Suprapubic skin (tissue), 4 donors: ENCODE measurements at regions not wholly inside any gene's neighbourhood (a gene's known extent, or its start where the extent isn't known, plus 50 kb on each side); places are given as distances from the start of the nearest gene placed in this dataset.

Experiments used
- DNase-seq, 2 donors: peaks; one replicate each; pipeline ENCODE4 v3.0.0-alpha.2; 2019; ENCODE audit warnings: low spot score in 2 of 2
- H3K27ac ChIP-seq: fragments of 200-600 bp; sonication (generic); one replicate; pipeline ENCODE4 v1.5.1; 2019
- H3K27me3 ChIP-seq: fragments of 200-600 bp; sonication (generic); one replicate; pipeline ENCODE4 v1.5.1; 2019
- H3K36me3 ChIP-seq: fragments of 200-600 bp; sonication (generic); one replicate; pipeline ENCODE4 v1.5.1; 2019
- H3K4me1 ChIP-seq: fragments of 200-600 bp; sonication (generic); one replicate; pipeline ENCODE4 v1.5.1; 2019
- H3K4me3 ChIP-seq: fragments of 200-600 bp; sonication (generic); one replicate; pipeline ENCODE4 v1.5.1; 2019; ENCODE audit warnings: mild to moderate bottlenecking
- H3K9me3 ChIP-seq: fragments of 200-600 bp; sonication (generic); one replicate; pipeline ENCODE4 v1.5.1; 2019
- EP300 ChIP-seq: sonication (generic); formaldehyde crosslinking; IDR thresholded peaks from one replicate; pipeline ENCODE4 v1.6.1; 2017; ENCODE audit warnings: antibody characterized with exemption
- POLR2A ChIP-seq, 2 donors: fragments of 450-650 bp; IDR thresholded peaks; one replicate each; pipeline ENCODE4 v1.6.1; 2017; ENCODE audit warnings: antibody characterized with exemption in 2 of 2, mild to moderate bottlenecking in 2 of 2, moderate library complexity in 2 of 2
- POLR2AphosphoS5 ChIP-seq, 3 donors: sonication (generic); formaldehyde crosslinking; IDR thresholded peaks; one replicate each; pipeline ENCODE4 v1.6.1; 2017; ENCODE audit warnings: antibody characterized with exemption in 3 of 3
- WGBS: methylation state at CpG from one replicate; pipeline ENCODE4 v1.1.5; 2018; 5-methylcytosine and 5-hydroxymethylcytosine counted together
- TF ChIP-seq, protein P1 (sequence below), 2 donors: fragments of 200-600 bp in 1 of 2; fragments of 450-650 bp in 1 of 2; sonication (generic) in 1 of 2; IDR thresholded peaks; one replicate each; pipeline ENCODE4 v1.5.1; 2016 to 2019; ENCODE audit warnings: antibody characterized with exemption in 2 of 2, mild to moderate bottlenecking in 1 of 2, moderate library complexity in 1 of 2

- no peaks in the 10 kb centered on the region for H3K27me3 ChIP-seq
- H3K4me3 ChIP-seq: no peak overlapping the region
- DNase-seq: no peak
- no peak overlapping the region for H3K27ac ChIP-seq
- no peak for TF ChIP-seq EP300
- TF ChIP-seq, protein P1, sequence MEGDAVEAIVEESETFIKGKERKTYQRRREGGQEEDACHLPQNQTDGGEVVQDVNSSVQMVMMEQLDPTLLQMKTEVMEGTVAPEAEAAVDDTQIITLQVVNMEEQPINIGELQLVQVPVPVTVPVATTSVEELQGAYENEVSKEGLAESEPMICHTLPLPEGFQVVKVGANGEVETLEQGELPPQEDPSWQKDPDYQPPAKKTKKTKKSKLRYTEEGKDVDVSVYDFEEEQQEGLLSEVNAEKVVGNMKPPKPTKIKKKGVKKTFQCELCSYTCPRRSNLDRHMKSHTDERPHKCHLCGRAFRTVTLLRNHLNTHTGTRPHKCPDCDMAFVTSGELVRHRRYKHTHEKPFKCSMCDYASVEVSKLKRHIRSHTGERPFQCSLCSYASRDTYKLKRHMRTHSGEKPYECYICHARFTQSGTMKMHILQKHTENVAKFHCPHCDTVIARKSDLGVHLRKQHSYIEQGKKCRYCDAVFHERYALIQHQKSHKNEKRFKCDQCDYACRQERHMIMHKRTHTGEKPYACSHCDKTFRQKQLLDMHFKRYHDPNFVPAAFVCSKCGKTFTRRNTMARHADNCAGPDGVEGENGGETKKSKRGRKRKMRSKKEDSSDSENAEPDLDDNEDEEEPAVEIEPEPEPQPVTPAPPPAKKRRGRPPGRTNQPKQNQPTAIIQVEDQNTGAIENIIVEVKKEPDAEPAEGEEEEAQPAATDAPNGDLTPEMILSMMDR (IDR thresholded peaks at IDR 0.05): no peak
- TF ChIP-seq POLR2A (IDR thresholded peaks at IDR 0.05): no peak
- no peak for TF ChIP-seq POLR2AphosphoS5 (IDR thresholded peaks at IDR 0.05)
- no peaks in the 10 kb centered on the region for H3K4me1 ChIP-seq
- no peaks in the 10 kb centered on the region for H3K36me3 ChIP-seq
- 96% methylated on average over 5 of the region's 5 CpGs for whole genome bisulfite sequencing
- H3K9me3 ChIP-seq: no peaks in the 10 kb centered on the region
Observed at GRCh38 chr13:104678161-104678560, 1611.9 kb upstream of the SLC10A2 start.

- Histone ChIP-seq H3K4me3 (no peak overlapping the region), H3K27ac (no peak overlapping the region), H3K9me3 (no peaks in the 10 kb centered on the region), H3K36me3 (no peaks in the 10 kb centered on the region), H3K27me3 (no peaks in the 10 kb centered on the region), H3K4me1 (no peaks in the 10 kb centered on the region)
- no peak for DNase-seq
- no peak for TF ChIP-seq EP300
- no peak for TF ChIP-seq POLR2A (IDR thresholded peaks at IDR 0.05)
- TF ChIP-seq, protein P1 (IDR thresholded peaks at IDR 0.05): no peak
- TF ChIP-seq POLR2AphosphoS5 (IDR thresholded peaks at IDR 0.05): no peak
- WGBS: 78% methylated on average over 3 of the region's 3 CpGs
Observed at GRCh38 chr13:104671901-104672300, 1605.7 kb upstream of the SLC10A2 start.

GRCh38 chr13:104657196-104657595 lies 1591.0 kb upstream of the SLC10A2 start:
- Histone ChIP-seq H3K27ac (no peak overlapping the region), H3K36me3 (no peaks in the 10 kb centered on the region), H3K4me3 (no peak overlapping the region), H3K27me3 (no peaks in the 10 kb centered on the region), H3K4me1 (no peaks in the 10 kb centered on the region), H3K9me3 (no peaks in the 10 kb centered on the region)
- no peak for DNase-seq
- TF ChIP-seq, protein P1 (IDR thresholded peaks at IDR 0.05): no peak
- TF ChIP-seq POLR2A (IDR thresholded peaks at IDR 0.05): no peak
- no peak for TF ChIP-seq POLR2AphosphoS5 (IDR thresholded peaks at IDR 0.05)
- TF ChIP-seq EP300: no peak
- 100% methylated on average over 1 of the region's 1 CpG for WGBS

GRCh38 chr13:104650431-104650830 lies 1584.2 kb upstream of the SLC10A2 start:
- H3K27me3 ChIP-seq: no peaks in the 10 kb centered on the region
- no peaks in the 10 kb centered on the region for H3K9me3 ChIP-seq
- H3K27ac ChIP-seq: no peak overlapping the region
- no peak for DNase-seq
- no peaks in the 10 kb centered on the region for H3K4me1 ChIP-seq
- H3K4me3 ChIP-seq: no peak overlapping the region
- H3K36me3 ChIP-seq: no peaks in the 10 kb centered on the region
- WGBS: 86% methylated on average over 12 of the region's 12 CpGs
- TF ChIP-seq POLR2A (IDR thresholded peaks at IDR 0.05): no peak
- TF ChIP-seq, protein P1 (IDR thresholded peaks at IDR 0.05): no peak
- no peak for TF ChIP-seq EP300
- no peak for TF ChIP-seq POLR2AphosphoS5 (IDR thresholded peaks at IDR 0.05)

GRCh38 chr13:104648291-104648690 lies 1582.1 kb upstream of the SLC10A2 start:
- 66% methylated on average over 11 of the region's 11 CpGs for WGBS

More at GRCh38 chr13:104648291-104648690, 1582.1 kb upstream of the SLC10A2 start:
- H3K4me1 ChIP-seq: no peaks in the 10 kb centered on the region
- H3K27ac ChIP-seq: no peak overlapping the region
- H3K4me3 ChIP-seq: no peak overlapping the region
- no peaks in the 10 kb centered on the region for H3K36me3 ChIP-seq
- no peak for DNase-seq
- no peaks in the 10 kb centered on the region for H3K27me3 ChIP-seq
- H3K9me3 ChIP-seq: no peaks in the 10 kb centered on the region
- TF ChIP-seq POLR2A (IDR thresholded peaks at IDR 0.05): no peak
- TF ChIP-seq, protein P1 (IDR thresholded peaks at IDR 0.05): no peak
- TF ChIP-seq EP300: no peak
- TF ChIP-seq POLR2AphosphoS5 (IDR thresholded peaks at IDR 0.05): no peak
